ENCODE measurements at regions not wholly inside any gene's neighbourhood (a gene's known extent, or its start where the extent isn't known, plus 50 kb on each side); places are given as distances from the start of the nearest gene placed in this dataset.

- H4K20me1 ChIP-seq (replicated peaks in 1 of 2; ENCODE audit: control insufficient read depth in 1 of 2, insufficient read depth in 2 of 2, low read length in 2 of 2): no peaks in the 10 kb centered on the region
- H4K5ac ChIP-seq (ENCODE audit: insufficient read length, low read depth, low read length): no peak overlapping the region
- H3K27me3 ChIP-seq (replicated peaks in 1 of 4; ENCODE audit: control insufficient read depth in 3 of 4, extremely low read depth in 1 of 4, insufficient read depth in 3 of 4, low read length in 3 of 4): no peaks in the 10 kb centered on the region
- no peaks in the 10 kb centered on the region for H3K9me3 ChIP-seq (ENCODE audit: insufficient read depth in 2 of 2, low read depth in 1 of 2, low read length in 1 of 2)
- no peak overlapping the region for H4K8ac ChIP-seq (ENCODE audit: extremely low read depth, insufficient read depth, low read length)
- 96% methylated on average over 6 of the region's 6 CpGs; no CpG with 5 or more reads in 1 of the 2 experiments for WGBS, 2 experiments (ENCODE audit: extremely low coverage in 1 of 2, insufficient coverage in 1 of 2, insufficient read length in 1 of 2, insufficient replicate concordance in 2 of 2, low coverage in 1 of 2, low lambda C conversion rate in 2 of 2, missing lambda C conversion rate in 1 of 2)
- no peak overlapping the region for H3K4me3 ChIP-seq (ENCODE audit: extremely low read depth in 1 of 4, insufficient read depth in 2 of 4, low read depth in 3 of 4, low read length in 4 of 4)
- no peak overlapping the region for H3K23ac ChIP-seq (ENCODE audit: insufficient read length)
- H3K14ac ChIP-seq (ENCODE audit: insufficient read length): no peak overlapping the region
- H3K18ac ChIP-seq (ENCODE audit: extremely low read depth, low read length): no peak overlapping the region
- no peaks in the 10 kb centered on the region for H3K4me1 ChIP-seq (replicated peaks in 1 of 4; ENCODE audit: control insufficient read depth in 3 of 4, insufficient read depth in 4 of 4, low read length in 3 of 4)
- H2BK120ac ChIP-seq (replicated peaks; ENCODE audit: low read depth, low read length): no peak overlapping the region
- H3K79me2 ChIP-seq (ENCODE audit: control insufficient read depth in 1 of 2, insufficient read depth in 2 of 2, low read length in 2 of 2): no peaks in the 10 kb centered on the region
- H3K23me2 ChIP-seq (ENCODE audit: low read depth, low read length): no peaks in the 10 kb centered on the region
- H3K79me1 ChIP-seq (ENCODE audit: low read depth, low read length): no peaks in the 10 kb centered on the region
- no peak overlapping the region for H2BK12ac ChIP-seq (ENCODE audit: low read depth, low read length)
- no peak overlapping the region for H2BK20ac ChIP-seq (ENCODE audit: low read length)
- H3K56ac ChIP-seq (replicated peaks; ENCODE audit: insufficient read length, low read depth, low read length): no peak overlapping the region
- H3K27ac ChIP-seq (ENCODE audit: low read depth, low read length): no peak overlapping the region
- no peak overlapping the region for H2AFZ ChIP-seq (ENCODE audit: low read length)
- no peak for FAIRE-seq
- H2BK15ac ChIP-seq (ENCODE audit: low read length): no peak overlapping the region
- DNase-seq (ENCODE audit: low read depth in 1 of 2, low spot score in 2 of 2): no peak
- H3K4me2 ChIP-seq (ENCODE audit: insufficient read depth in 1 of 2, low read depth in 2 of 2, low read length in 2 of 2): no peak overlapping the region
- no peaks in the 10 kb centered on the region for H3K36me3 ChIP-seq (ENCODE audit: control insufficient read depth in 2 of 4, insufficient read depth in 4 of 4, low read length in 3 of 4)
- ChIA-PET CTCF (ENCODE audit: partially characterized antibody) (interaction anchor here (1.1 kb wide), 2 partner anchors 11 to 31 kb away, joined by 3 to 4 read pairs; no protein-coding TSS in a partner anchor), POLR2A (ENCODE audit: partially characterized antibody) (no interaction called here)
- H2BK5ac ChIP-seq (ENCODE audit: low read depth, low read length): no peak overlapping the region
- H4K91ac ChIP-seq (replicated peaks; ENCODE audit: insufficient read length, low read length): no peak overlapping the region
- H3K9ac ChIP-seq (replicated peaks in 1 of 4; ENCODE audit: extremely low read depth in 1 of 4, low read depth in 3 of 4, low read length in 3 of 4): no peak overlapping the region
- H3K4ac ChIP-seq (replicated peaks; ENCODE audit: insufficient read length, low read depth, low read length): no peak overlapping the region
- H2AK5ac ChIP-seq (ENCODE audit: low read depth, low read length): no peak overlapping the region
- TF ChIP-seq POLR2A (IDR thresholded peaks at IDR 0.05; ENCODE audit: control extremely low read depth in 1 of 2, low read depth in 2 of 2, low read length in 2 of 2) (no peak), CTBP2 (IDR thresholded peaks at IDR 0.05; ENCODE audit: borderline replicate concordance, insufficient read depth, insufficient read length, low read length) (no peak), EGR1 (IDR thresholded peaks at IDR 0.05; ENCODE audit: borderline replicate concordance, low read depth, low read length) (no peak), SP1 (IDR thresholded peaks at IDR 0.05; ENCODE audit: low read depth, low read length) (no peak), TBP (IDR thresholded peaks at IDR 0.05; ENCODE audit: low read depth, low read length) (no peak), RNF2 (IDR thresholded peaks at IDR 0.05; ENCODE audit: borderline replicate concordance, low read depth, low read length, missing control alignments, poor library complexity, severe bottlenecking) (no peak), SIN3A (conservative IDR thresholded peaks at IDR 0.05 in 1 of 2, IDR thresholded peaks at IDR 0.05 in 1 of 2; ENCODE audit: low read depth in 1 of 2, low read length in 2 of 2) (no peak), SUZ12 (IDR thresholded peaks at IDR 0.05; ENCODE audit: low read length) (no peak), JUND (IDR thresholded peaks at IDR 0.05; ENCODE audit: low read length) (no peak), CBX8 (IDR thresholded peaks at IDR 0.05; ENCODE audit: borderline replicate concordance, low read depth, low read length) (no peak), ASH2L (IDR thresholded peaks at IDR 0.05; ENCODE audit: low read length) (no peak), KDM1A (IDR thresholded peaks at IDR 0.05; ENCODE audit: borderline replicate concordance, low read length) (no peak), TEAD4 (IDR thresholded peaks at IDR 0.05; ENCODE audit: low read depth, low read length) (no peak), HDAC2 (IDR thresholded peaks at IDR 0.05; ENCODE audit: borderline replicate concordance in 1 of 2, low read depth in 2 of 2, low read length in 2 of 2) (no peak), EP300 (IDR thresholded peaks at IDR 0.05; ENCODE audit: borderline replicate concordance in 1 of 2, low read depth in 2 of 2, low read length in 2 of 2) (no peak)
These were observed 465.4 kb downstream of the TMA16 start for GRCh38 chr4:163959932-163960331.

All from H1 (cell line).